GM12864 (cell line): ENCODE measurements at regions not wholly inside any gene's neighbourhood (a gene's known extent, or its start where the extent isn't known, plus 50 kb on each side); places are given as distances from the start of the nearest gene placed in this dataset.

ENCODE experiments used
- DNase-seq: peaks from one replicate; pipeline ENCODE4 v3.0.0-alpha.2; 2011; ENCODE audit warnings: low read depth
- H3K4me3 ChIP-seq: 2 replicates; pipeline ENCODE4 v1.5.1; 2011; ENCODE audit warnings: mild to moderate bottlenecking, low read depth, low read length, control low read depth
- TF ChIP-seq, protein P1 (sequence below): IDR thresholded peaks from 2 replicates; pipeline ENCODE4 v1.5.1; 2011; ENCODE audit warnings: low read depth, mild to moderate bottlenecking, moderate library complexity, low read length, control low read depth, inconsistent platforms; ENCODE audit errors: missing control alignments

DNA sequence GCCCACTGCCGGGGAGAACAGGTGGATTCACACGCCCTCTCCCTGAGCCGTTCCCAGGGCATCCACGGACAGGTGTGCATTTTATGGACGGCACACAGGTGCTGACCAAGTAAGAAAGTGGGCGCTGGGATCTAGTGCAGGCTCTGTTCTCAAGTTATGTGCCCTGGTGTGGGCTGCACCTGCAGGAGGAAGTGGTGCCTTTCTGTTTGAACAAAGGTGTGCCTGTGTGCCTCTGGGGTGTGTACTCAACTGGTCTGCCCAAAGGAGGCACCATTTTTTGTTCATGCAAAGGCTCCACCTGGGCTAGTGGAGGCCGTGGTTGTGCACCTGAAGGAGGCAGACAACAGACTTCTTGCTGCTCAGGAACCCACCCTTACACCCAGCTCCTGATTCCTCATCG is 88.2 kb upstream of the HK2 start:
- TF ChIP-seq, protein P1, sequence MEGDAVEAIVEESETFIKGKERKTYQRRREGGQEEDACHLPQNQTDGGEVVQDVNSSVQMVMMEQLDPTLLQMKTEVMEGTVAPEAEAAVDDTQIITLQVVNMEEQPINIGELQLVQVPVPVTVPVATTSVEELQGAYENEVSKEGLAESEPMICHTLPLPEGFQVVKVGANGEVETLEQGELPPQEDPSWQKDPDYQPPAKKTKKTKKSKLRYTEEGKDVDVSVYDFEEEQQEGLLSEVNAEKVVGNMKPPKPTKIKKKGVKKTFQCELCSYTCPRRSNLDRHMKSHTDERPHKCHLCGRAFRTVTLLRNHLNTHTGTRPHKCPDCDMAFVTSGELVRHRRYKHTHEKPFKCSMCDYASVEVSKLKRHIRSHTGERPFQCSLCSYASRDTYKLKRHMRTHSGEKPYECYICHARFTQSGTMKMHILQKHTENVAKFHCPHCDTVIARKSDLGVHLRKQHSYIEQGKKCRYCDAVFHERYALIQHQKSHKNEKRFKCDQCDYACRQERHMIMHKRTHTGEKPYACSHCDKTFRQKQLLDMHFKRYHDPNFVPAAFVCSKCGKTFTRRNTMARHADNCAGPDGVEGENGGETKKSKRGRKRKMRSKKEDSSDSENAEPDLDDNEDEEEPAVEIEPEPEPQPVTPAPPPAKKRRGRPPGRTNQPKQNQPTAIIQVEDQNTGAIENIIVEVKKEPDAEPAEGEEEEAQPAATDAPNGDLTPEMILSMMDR: no peak
- no peak for DNase-seq
- no peak overlapping the region for H3K4me3 ChIP-seq

DNA sequence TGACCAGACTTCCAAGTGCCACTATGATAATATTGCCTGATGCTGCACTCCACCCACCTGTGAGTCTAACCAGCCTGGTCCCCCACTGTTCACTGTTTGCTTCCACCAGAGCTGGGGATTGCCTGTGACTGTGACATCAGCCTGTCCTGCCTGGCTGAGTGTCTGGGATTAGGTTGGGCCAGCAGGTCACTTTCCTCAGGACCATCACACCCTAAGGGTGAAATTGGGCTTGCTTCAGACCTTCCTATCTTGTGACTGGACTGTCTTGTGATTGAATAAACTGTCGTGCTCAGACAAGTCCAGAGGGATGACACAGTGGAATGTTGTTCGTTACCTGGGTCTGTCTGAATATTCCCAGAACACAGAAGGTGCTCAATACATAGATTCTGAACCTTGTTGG is 87.4 kb upstream of the HK2 start:
- no peak overlapping the region for H3K4me3 ChIP-seq
- TF ChIP-seq, protein P1: no peak
- DNase-seq: no peak

DNA sequence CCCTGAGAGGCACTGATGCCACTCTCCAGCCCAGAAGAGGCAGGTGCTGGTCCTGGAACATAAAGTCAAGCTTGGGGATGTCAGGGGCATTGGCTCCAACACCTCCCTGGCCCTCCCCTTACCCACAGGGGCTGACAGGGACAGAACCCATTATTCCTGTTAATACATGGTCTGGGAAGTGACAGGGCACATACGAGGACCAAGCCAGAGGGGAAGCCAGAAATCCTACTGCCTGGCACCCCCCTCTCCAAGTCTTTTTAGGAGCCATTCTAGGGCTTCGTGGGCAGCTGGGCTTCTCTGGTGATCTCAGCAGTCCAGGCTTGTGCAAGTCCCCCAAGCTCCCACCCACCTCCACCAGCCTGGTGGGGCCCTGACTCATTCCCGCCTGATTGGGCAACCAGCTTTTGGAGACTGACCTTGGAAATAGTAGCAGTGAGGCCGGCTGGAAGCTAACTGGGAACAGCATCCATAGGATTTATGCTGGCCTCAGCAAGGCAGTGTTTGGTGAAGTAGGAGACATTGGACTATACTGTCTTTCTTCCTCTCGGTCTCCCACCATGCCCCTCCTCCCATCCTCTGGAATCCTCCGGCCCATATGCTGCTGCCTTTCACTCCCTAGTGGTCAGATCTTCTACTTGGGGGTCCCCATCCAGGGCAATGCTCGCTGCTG is 86.4 kb upstream of the HK2 start:
- TF ChIP-seq, protein P1: no peak

DNA sequence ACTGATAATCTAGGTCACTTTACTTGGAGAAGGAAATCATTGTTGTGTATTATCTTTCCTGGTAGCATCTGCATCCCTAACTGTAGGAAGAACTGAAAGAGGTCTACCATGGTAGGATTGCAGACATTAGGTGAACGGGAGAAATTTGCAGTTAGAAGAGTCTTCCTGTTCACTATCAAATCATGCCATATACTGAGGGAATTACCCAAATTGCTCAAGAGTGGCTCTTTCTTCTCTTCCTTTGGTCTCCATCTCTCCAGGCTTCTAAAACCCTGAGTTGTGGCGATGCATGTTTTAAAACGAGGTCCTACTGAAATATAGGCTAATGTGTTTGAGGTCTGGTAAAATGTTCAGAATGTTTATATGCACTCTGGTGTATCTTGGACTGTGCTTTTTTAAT is 85.3 kb upstream of the HK2 start:
- TF ChIP-seq, protein P1: no peak
- DNase-seq: no peak
- no peak overlapping the region for H3K4me3 ChIP-seq

More for the DNA sequence above, 86.4 kb upstream of the HK2 start:
- H3K4me3 ChIP-seq: no peak overlapping the region
- no peak for DNase-seq

DNA sequence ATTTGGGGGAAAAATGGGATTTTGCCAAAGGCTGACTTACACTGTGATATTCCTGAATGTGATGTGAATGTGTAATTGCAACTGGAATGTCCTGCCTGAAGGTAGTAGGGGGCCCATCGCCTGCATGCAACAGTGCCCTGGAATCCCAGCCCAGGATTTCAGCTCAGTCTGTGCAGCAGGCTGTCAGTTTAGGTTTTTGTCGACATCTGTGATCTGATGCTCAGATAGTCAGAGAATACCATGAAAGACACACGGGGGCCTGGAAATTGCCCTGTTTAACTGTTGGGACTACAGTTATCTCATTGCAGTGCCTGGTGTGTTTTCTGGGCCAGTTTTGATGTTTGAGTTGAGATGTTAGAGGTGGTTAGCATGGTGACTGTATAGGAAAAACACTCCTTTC is 84.5 kb upstream of the HK2 start:
- DNase-seq: no peak
- H3K4me3 ChIP-seq: no peak overlapping the region
- TF ChIP-seq, protein P1: no peak

DNA sequence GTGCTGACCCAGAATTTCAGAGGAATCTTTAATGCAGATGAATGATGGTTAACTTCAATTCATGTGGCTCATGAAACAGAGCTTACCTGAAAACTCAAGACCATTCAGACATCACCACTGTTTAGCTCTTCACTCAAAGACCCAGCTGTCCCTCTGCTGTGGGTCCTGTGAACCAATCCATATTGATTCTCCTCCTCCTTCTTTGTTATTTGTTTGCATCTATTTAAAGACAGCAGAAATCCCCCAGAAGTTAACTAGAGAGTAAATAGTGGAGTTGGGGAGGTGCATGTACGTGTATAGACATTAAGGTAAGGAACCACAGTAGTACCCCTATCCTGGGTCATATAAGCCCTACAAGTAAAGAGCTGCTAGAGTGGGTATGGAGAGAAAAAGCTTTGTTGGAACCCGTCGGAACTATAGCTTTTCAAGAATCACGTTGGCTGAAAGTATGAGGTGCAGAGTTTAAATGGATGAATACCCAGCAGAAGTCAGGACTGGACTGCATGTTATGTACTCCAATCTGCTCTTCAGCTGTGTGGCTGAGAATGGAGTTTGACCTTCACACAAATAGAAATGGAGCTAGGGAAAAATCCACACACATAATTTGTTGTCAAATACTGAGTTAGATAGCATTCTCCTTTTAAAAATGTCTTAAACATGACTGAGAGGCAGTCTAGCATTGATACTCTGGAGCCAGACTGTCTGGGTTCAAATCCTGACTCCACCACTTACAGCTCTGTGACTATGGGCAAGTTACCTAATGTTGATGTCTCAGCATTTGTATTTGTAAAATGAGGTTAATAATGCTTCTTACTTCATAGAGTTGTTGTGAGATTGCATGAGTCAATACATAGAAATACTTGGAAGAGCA is 81.7 kb upstream of the HK2 start:
- H3K4me3 ChIP-seq: no peak overlapping the region
- DNase-seq: no peak
- TF ChIP-seq, protein P1: no peak
